ENCODE measurements at regions not wholly inside any gene's neighbourhood (a gene's known extent, or its start where the extent isn't known, plus 50 kb on each side); places are given as distances from the start of the nearest gene placed in this dataset.
"Not testable (repeated sequence)": the region's sequence is repeated elsewhere in the genome, so short reads cannot be mapped to it uniquely, and the experiment has no call there.

GRCh38 chr12:24507827-24508226 is 441.1 kb downstream of the BCAT1 start:
- H3K9me3 ChIP-seq (ENCODE audit: control insufficient read depth in 2 of 2, low read length in 2 of 2) = no peaks in the 10 kb centered on the region
- H3K4me1 ChIP-seq (ENCODE audit: control insufficient read depth, insufficient read depth, low read length) = no peaks in the 10 kb centered on the region
- H3K4me3 ChIP-seq (ENCODE audit: low read length in 2 of 2) = no peak overlapping the region
- H3K9ac ChIP-seq (ENCODE audit: low read length in 2 of 2) = no peak overlapping the region
- no peaks in the 10 kb centered on the region for H3K36me3 ChIP-seq (ENCODE audit: control insufficient read depth in 2 of 2, insufficient read depth in 2 of 2, low read length in 2 of 2)
- no peaks in the 10 kb centered on the region for H3K27me3 ChIP-seq (ENCODE audit: control insufficient read depth in 1 of 2, insufficient read depth in 2 of 2, low read length in 2 of 2)
- no peak overlapping the region for H3K27ac ChIP-seq (ENCODE audit: low read length)

DNA sequence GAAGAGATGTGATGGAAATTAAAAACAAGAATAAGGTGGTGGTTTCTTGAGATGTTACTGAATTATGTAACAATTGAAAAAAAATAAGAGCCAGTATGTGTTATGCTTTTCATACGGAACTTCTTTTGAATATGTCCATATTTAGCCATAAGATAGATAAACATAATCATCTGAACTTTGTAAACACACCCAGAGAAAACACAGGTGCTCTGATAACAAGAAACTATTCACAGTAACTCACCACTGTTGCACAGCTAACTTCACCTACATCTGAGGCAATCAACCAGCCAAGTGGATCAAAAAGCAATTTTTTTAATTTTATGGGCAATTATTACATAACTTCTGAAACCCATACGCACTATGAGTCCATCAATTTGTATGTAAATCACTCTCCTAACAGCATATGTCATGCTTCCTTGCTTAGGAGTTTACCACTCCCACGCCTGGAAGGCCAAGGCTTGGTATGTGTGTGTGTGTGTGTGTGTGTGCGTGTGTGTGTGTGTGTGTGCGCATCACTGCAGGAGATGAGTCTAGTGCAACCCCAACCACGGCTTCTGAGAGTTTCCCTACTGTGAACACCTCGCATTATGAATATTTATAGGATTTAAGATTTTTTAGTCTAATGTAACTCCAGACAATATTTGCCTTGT is 443.4 kb downstream of the BCAT1 start:
- H3K27ac ChIP-seq (ENCODE audit: low read length) = no peak overlapping the region
- peaks cover 5% of the 10 kb centered on the region for H3K4me1 ChIP-seq (ENCODE audit: control insufficient read depth, insufficient read depth, low read length)
- H3K36me3 ChIP-seq (ENCODE audit: control insufficient read depth in 2 of 2, insufficient read depth in 2 of 2, low read length in 2 of 2) = no peaks in the 10 kb centered on the region
- H3K4me3 ChIP-seq (ENCODE audit: low read length in 2 of 2) = no peak overlapping the region
- no peaks in the 10 kb centered on the region for H3K27me3 ChIP-seq (ENCODE audit: control insufficient read depth in 1 of 2, insufficient read depth in 2 of 2, low read length in 2 of 2)
- no peak overlapping the region for H3K9ac ChIP-seq (ENCODE audit: low read length in 2 of 2)
- no peaks in the 10 kb centered on the region for H3K9me3 ChIP-seq (ENCODE audit: control insufficient read depth in 2 of 2, low read length in 2 of 2)

DNA sequence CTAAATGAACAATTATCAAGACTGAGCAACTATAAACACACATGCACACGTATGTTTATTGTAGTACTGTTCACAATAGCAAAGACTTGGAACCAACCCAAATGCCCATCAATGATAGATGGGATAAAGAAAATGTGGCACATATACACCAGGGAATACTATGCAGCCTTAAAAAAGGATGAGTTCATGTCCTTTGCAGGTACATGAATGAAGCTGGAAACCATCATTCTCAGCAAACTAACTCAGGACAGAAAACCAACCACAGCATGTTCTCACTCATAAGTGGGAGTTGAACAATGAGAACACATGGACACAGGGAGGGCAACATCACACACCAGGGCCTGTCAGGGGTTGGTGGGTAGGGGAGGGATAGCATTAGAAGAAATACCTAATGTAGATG is 445.4 kb downstream of the BCAT1 start:
- peaks cover 11% of the 10 kb centered on the region for H3K4me1 ChIP-seq (ENCODE audit: control insufficient read depth, insufficient read depth, low read length)

DNA sequence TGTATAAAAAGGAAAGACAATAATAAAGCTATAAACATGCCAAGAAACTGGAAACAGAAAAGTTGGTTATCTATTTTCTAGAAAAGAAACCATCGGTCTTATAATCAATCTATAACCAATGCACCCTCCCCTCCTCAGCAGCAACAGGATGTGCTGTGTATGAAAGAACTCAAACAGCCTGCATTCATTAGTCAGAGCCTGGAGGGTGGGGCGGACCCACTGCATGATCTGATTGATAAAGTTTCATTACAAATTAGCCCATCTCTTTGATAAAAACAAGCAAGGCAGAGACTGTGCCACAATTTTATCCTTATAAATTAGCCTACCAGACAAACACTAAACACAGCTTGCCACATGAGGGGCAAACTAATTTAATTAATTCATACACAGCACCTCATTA is 448.1 kb downstream of the BCAT1 start:
- H3K4me1 ChIP-seq (ENCODE audit: control insufficient read depth, insufficient read depth, low read length) = peaks cover 11% of the 10 kb centered on the region
- H3K9ac ChIP-seq (ENCODE audit: low read length in 2 of 2) = no peak overlapping the region
- no peak overlapping the region for H3K27ac ChIP-seq (ENCODE audit: low read length)
- H3K27me3 ChIP-seq (ENCODE audit: control insufficient read depth in 1 of 2, insufficient read depth in 2 of 2, low read length in 2 of 2) = no peaks in the 10 kb centered on the region
- H3K36me3 ChIP-seq (ENCODE audit: control insufficient read depth in 2 of 2, insufficient read depth in 2 of 2, low read length in 2 of 2) = no peaks in the 10 kb centered on the region
- H3K4me3 ChIP-seq (ENCODE audit: low read length in 2 of 2) = peak overlapping the region in 1 of 2 donors; percentile 0
- H3K9me3 ChIP-seq (ENCODE audit: control insufficient read depth in 2 of 2, low read length in 2 of 2) = no peaks in the 10 kb centered on the region

More for the DNA sequence above, 445.4 kb downstream of the BCAT1 start:
- H3K9ac ChIP-seq (ENCODE audit: low read length in 2 of 2); H3K36me3 ChIP-seq (ENCODE audit: control insufficient read depth in 2 of 2, insufficient read depth in 2 of 2, low read length in 2 of 2); H3K27me3 ChIP-seq (ENCODE audit: control insufficient read depth in 1 of 2, insufficient read depth in 2 of 2, low read length in 2 of 2); H3K27ac ChIP-seq (ENCODE audit: low read length); H3K9me3 ChIP-seq (ENCODE audit: control insufficient read depth in 2 of 2, low read length in 2 of 2); H3K4me3 ChIP-seq (ENCODE audit: low read length in 2 of 2): not testable (repeated sequence)

DNA sequence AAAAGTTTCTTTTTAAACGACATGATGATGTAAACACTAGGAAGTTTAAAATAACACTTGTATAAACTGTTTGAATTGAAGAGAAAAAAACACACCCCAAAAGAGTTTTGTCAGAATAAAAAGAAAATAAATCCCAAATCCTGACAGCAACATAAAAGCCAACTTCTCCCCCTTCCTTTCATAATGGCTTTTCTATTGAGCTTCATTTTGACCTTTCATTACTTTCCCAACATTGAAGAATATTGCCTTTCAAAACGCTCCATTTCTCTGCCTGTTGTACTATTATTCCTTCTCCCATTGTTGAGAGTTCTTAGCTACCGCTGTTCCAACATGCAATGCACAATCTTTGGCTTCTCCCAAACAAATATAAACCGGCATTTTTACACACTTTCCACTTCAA is 448.5 kb downstream of the BCAT1 start:
- Histone ChIP-seq H3K9me3 (ENCODE audit: control insufficient read depth in 2 of 2, low read length in 2 of 2) (no peaks in the 10 kb centered on the region), H3K27me3 (ENCODE audit: control insufficient read depth in 1 of 2, insufficient read depth in 2 of 2, low read length in 2 of 2) (no peaks in the 10 kb centered on the region), H3K9ac (ENCODE audit: low read length in 2 of 2) (no peak overlapping the region), H3K4me3 (ENCODE audit: low read length in 2 of 2) (peak overlapping the region in 1 of 2 donors; percentile 0), H3K4me1 (ENCODE audit: control insufficient read depth, insufficient read depth, low read length) (peaks cover 11% of the 10 kb centered on the region), H3K27ac (ENCODE audit: low read length) (no peak overlapping the region), H3K36me3 (ENCODE audit: control insufficient read depth in 2 of 2, insufficient read depth in 2 of 2, low read length in 2 of 2) (no peaks in the 10 kb centered on the region)

DNA sequence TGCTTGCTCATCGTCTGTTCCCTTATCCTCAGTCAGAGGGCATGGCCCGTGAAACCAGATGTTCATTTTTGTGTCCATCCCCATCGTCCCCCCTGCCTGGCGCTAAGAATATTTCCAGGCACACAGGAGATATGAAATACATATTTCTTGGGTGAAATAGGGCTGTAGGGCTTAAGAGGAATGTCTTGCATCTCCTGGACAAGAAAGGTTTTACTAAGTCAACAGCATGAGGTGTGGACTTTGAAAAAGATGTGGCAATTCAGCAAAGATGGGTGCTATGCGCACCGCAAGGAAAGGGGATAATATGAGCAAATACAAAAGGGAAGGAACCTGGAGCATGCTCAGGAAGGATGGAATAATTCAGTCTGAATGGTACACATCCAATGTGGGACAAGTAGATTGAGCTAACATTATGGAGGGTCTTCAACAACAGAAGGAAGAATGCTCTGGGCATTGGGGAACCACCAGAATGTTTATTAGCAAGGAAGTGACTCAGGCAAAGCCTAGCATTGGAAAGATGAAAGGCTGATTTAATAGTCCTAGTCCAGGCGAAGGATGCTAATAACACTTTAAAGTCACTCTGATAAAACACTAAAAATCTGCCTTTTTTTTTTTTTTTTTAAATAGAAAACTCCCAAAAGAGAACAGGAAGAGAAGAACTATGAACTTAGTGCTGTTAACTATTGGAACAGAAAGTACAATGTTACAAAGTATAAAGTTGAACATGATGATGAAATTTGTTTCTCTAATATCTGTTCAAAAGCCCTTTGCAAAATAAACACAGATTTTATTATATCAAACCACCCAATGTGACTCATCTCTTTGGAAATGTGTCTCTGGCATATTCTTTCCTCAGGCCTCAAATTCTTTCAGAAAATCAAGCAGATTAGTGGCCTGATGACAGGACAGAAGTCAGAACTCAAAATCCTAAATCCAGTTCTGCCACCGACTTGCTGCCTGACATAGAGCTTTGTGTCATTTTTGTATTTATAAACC is 449.5 kb downstream of the BCAT1 start:
- H3K36me3 ChIP-seq (ENCODE audit: control insufficient read depth in 2 of 2, insufficient read depth in 2 of 2, low read length in 2 of 2) = no peaks in the 10 kb centered on the region
- H3K4me3 ChIP-seq (ENCODE audit: low read length in 2 of 2) = no peak overlapping the region
- H3K9ac ChIP-seq (ENCODE audit: low read length in 2 of 2) = no peak overlapping the region
- peaks cover 11% of the 10 kb centered on the region for H3K4me1 ChIP-seq (ENCODE audit: control insufficient read depth, insufficient read depth, low read length)
- no peaks in the 10 kb centered on the region for H3K27me3 ChIP-seq (ENCODE audit: control insufficient read depth in 1 of 2, insufficient read depth in 2 of 2, low read length in 2 of 2)
- H3K27ac ChIP-seq (ENCODE audit: low read length) = no peak overlapping the region
- no peaks in the 10 kb centered on the region for H3K9me3 ChIP-seq (ENCODE audit: control insufficient read depth in 2 of 2, low read length in 2 of 2)

- Histone ChIP-seq H3K9me3 (ENCODE audit: control insufficient read depth in 2 of 2, low read length in 2 of 2) (no peaks in the 10 kb centered on the region), H3K27me3 (ENCODE audit: control insufficient read depth in 1 of 2, insufficient read depth in 2 of 2, low read length in 2 of 2) (no peaks in the 10 kb centered on the region), H3K27ac (ENCODE audit: low read length) (no peak overlapping the region), H3K9ac (ENCODE audit: low read length in 2 of 2) (no peak overlapping the region), H3K36me3 (ENCODE audit: control insufficient read depth in 2 of 2, insufficient read depth in 2 of 2, low read length in 2 of 2) (no peaks in the 10 kb centered on the region), H3K4me3 (ENCODE audit: low read length in 2 of 2) (no peak overlapping the region), H3K4me1 (ENCODE audit: control insufficient read depth, insufficient read depth, low read length) (peaks cover 11% of the 10 kb centered on the region)
These were observed 452.1 kb downstream of the BCAT1 start for GRCh38 chr12:24496755-24497154.

GRCh38 chr12:24494401-24494800 is 454.5 kb downstream of the BCAT1 start:
- Histone ChIP-seq H3K9ac (ENCODE audit: low read length in 2 of 2) (no peak overlapping the region), H3K9me3 (ENCODE audit: control insufficient read depth in 2 of 2, low read length in 2 of 2) (no peaks in the 10 kb centered on the region), H3K27me3 (ENCODE audit: control insufficient read depth in 1 of 2, insufficient read depth in 2 of 2, low read length in 2 of 2) (no peaks in the 10 kb centered on the region), H3K36me3 (ENCODE audit: control insufficient read depth in 2 of 2, insufficient read depth in 2 of 2, low read length in 2 of 2) (no peaks in the 10 kb centered on the region), H3K4me1 (ENCODE audit: control insufficient read depth, insufficient read depth, low read length) (peaks cover 6% of the 10 kb centered on the region), H3K4me3 (ENCODE audit: low read length in 2 of 2) (no peak overlapping the region), H3K27ac (ENCODE audit: low read length) (no peak overlapping the region)

DNA sequence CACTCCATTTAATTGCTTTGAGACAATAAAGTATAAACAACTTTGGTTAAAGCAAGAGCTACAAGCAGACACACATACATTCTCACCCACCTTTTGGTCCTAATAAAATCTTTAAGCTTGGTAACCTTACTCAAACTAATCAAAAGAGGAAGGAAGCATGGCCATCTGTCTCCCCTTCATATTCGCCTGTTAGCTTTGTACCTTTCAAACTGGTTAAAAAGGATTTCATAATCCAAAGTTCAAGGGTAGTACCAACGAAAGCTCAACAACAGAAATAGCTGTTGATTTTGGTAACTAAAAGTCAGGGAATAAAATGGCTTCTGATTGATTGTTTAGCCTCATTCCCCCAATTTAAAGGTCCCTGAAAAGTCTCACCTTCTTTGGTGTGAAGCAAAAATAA is 456.9 kb downstream of the BCAT1 start:
- H3K27me3 ChIP-seq (ENCODE audit: control insufficient read depth in 1 of 2, insufficient read depth in 2 of 2, low read length in 2 of 2) = no peaks in the 10 kb centered on the region
- H3K9me3 ChIP-seq (ENCODE audit: control insufficient read depth in 2 of 2, low read length in 2 of 2) = no peaks in the 10 kb centered on the region
- no peak overlapping the region for H3K4me3 ChIP-seq (ENCODE audit: low read length in 2 of 2)
- H3K36me3 ChIP-seq (ENCODE audit: control insufficient read depth in 2 of 2, insufficient read depth in 2 of 2, low read length in 2 of 2) = no peaks in the 10 kb centered on the region
- H3K27ac ChIP-seq (ENCODE audit: low read length) = no peak overlapping the region
- no peak overlapping the region for H3K9ac ChIP-seq (ENCODE audit: low read length in 2 of 2)
- H3K4me1 ChIP-seq (ENCODE audit: control insufficient read depth, insufficient read depth, low read length) = no peaks in the 10 kb centered on the region

DNA sequence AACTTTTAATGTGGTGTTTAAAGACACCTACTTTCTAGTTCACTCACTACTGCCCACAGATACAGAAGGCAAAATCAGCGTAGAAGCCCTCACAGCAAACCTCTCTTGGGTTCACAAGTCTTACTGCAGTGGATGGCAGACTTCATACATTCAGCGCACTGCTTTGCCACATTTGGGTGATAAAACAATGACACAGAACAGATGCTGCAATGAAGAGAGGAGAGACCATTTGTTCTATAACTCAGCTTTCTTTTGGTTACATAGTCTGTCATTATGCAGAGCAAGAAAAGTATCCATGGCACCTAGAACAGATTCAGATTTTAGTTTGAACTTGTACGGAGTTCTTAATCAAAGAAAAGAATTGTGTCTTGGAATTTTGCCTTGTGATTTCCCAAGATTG is 459.0 kb downstream of the BCAT1 start:
- Histone ChIP-seq H3K9ac (ENCODE audit: low read length in 2 of 2) (no peak overlapping the region), H3K27me3 (ENCODE audit: control insufficient read depth in 1 of 2, insufficient read depth in 2 of 2, low read length in 2 of 2) (no peaks in the 10 kb centered on the region), H3K36me3 (ENCODE audit: control insufficient read depth in 2 of 2, insufficient read depth in 2 of 2, low read length in 2 of 2) (no peaks in the 10 kb centered on the region), H3K9me3 (ENCODE audit: control insufficient read depth in 2 of 2, low read length in 2 of 2) (no peaks in the 10 kb centered on the region), H3K4me1 (ENCODE audit: control insufficient read depth, insufficient read depth, low read length) (no peaks in the 10 kb centered on the region), H3K27ac (ENCODE audit: low read length) (no peak overlapping the region), H3K4me3 (ENCODE audit: low read length in 2 of 2) (no peak overlapping the region)
